Adrenal gland (tissue), 9 donors: ENCODE measurements at regions not wholly inside any gene's neighbourhood (a gene's known extent, or its start where the extent isn't known, plus 50 kb on each side); places are given as distances from the start of the nearest gene placed in this dataset.

Experiments used
- DNase-seq, 7 donors: peaks; one replicate each; pipeline ENCODE4 v3.0.0-alpha.2; 2019 to 2020
- H3K27ac ChIP-seq, 5 donors: fragments of 200-600 bp; sonication (generic) in 4 of 5; 1 replicate in 3 of 5; 2 replicates in 2 of 5; pipeline versions ENCODE4 v1.5.1 to v1.8.0; 2016 to 2020; ENCODE audit warnings: mild to moderate bottlenecking in 1 of 5
- H3K27me3 ChIP-seq: fragments of 200-600 bp; 2 replicates; pipeline ENCODE4 v1.8.0; 2021
- H3K36me3 ChIP-seq, 2 donors: fragments of 200-600 bp; replicated peaks in 1 of 2; 1 replicate in 1 of 2; 2 replicates in 1 of 2; pipeline versions ENCODE4 v1.5.1 to v1.8.0; 2018 to 2022
- H3K4me1 ChIP-seq, 2 donors: fragments of 200-600 bp; replicated peaks in 1 of 2; 1 replicate in 1 of 2; 2 replicates in 1 of 2; pipeline versions ENCODE4 v1.5.1 to v1.8.0; 2018 to 2021
- H3K4me3 ChIP-seq, 4 donors: fragments of 200-600 bp; sonication (generic) in 3 of 4; one replicate each; pipeline ENCODE4 v1.5.1; 2016 to 2018
- H3K9me3 ChIP-seq, 3 donors: fragments of 200-600 bp; sonication (generic) in 1 of 3; replicated peaks in 1 of 3; 1 replicate in 2 of 3; 2 replicates in 1 of 3; pipeline versions ENCODE4 v1.5.1 to v1.8.0; 2016 to 2021
- CTCF ChIP-seq, 6 experiments: fragments of 450-650 bp in 4 of 6; fragments of 200-600 bp in 2 of 6; sonication (generic) in 1 of 6; IDR thresholded peaks; 1 replicate in 5 of 6; 2 replicates in 1 of 6; pipeline versions ENCODE4 v1.5.1 to v1.8.0; 2016 to 2021; ENCODE audit warnings: antibody characterized with exemption in 6 of 6, mild to moderate bottlenecking in 2 of 6, moderate library complexity in 1 of 6
- POLR2A ChIP-seq, 2 donors: fragments of 450-650 bp; IDR thresholded peaks; one replicate each; pipeline ENCODE4 v1.6.1; 2017; ENCODE audit warnings: antibody characterized with exemption in 2 of 2, mild to moderate bottlenecking in 2 of 2, moderate library complexity in 1 of 2
- WGBS, 4 donors: extraction: QIAGEN DNeasy Blood & Tissue Kit in 2 of 4; methylation state at CpG; one replicate each; pipeline versions ENCODE4 v1.1.5 to v1.1.7; 2013 to 2017; 5-methylcytosine and 5-hydroxymethylcytosine counted together
- intact Hi-C, 2 donors: fragments of 100-400 bp; cut with DNase I; formaldehyde crosslinking; loops; one replicate each; pipeline versions ENCODE4 v1.14.1 to v1.15.0; 2022 to 2023
- donor health status: healthy with polysubstance abuse.
- donor health status: Bipolar disorder and iron deficiency.
- donor health status: DM: yes; HTN: yes; CAD: no.
- donor health status: DM: no; HTN: no; CAD: no.
- donor health status: DM: no; HTN: no; CAD: no.

GRCh38 chr3:43217206-43217605, 69.1 kb upstream of the SNRK start:
- intact Hi-C loops, result no loop called here
- H3K36me3 ChIP-seq, result no peaks in the 10 kb centered on the region
- no peak for TF ChIP-seq POLR2A (IDR thresholded peaks at IDR 0.05)
- TF ChIP-seq CTCF (IDR thresholded peaks at IDR 0.05), result no peak
- WGBS, 4 donors, result 93 to 95% (median 94%) methylated on average over 3 of the region's 3 CpGs
- no peak for DNase-seq
- H3K9me3 ChIP-seq, result no peaks in the 10 kb centered on the region
- H3K27ac ChIP-seq, result no peak overlapping the region
- H3K27me3 ChIP-seq, result no peaks in the 10 kb centered on the region
- H3K4me1 ChIP-seq, result no peaks in the 10 kb centered on the region
- no peak overlapping the region for H3K4me3 ChIP-seq

GRCh38 chr3:43215663-43216275, 70.6 kb upstream of the SNRK start:
- WGBS, 4 donors, result 91 to 98% (median 92%) methylated on average over 3 of the region's 3 CpGs
- DNase-seq, result no peak
- no peaks in the 10 kb centered on the region for H3K36me3 ChIP-seq
- no peak overlapping the region for H3K27ac ChIP-seq
- no peaks in the 10 kb centered on the region for H3K27me3 ChIP-seq
- no peak for TF ChIP-seq CTCF (IDR thresholded peaks at IDR 0.05)
- no peak for TF ChIP-seq POLR2A (IDR thresholded peaks at IDR 0.05)
- H3K4me3 ChIP-seq, result no peak overlapping the region
- H3K4me1 ChIP-seq, result peaks cover 0 to 4% of the 10 kb centered on the region in 2 donors
- H3K9me3 ChIP-seq, result no peaks in the 10 kb centered on the region
- intact Hi-C loops, result no loop called here

GRCh38 chr3:43215138-43215537, 71.2 kb upstream of the SNRK start:
- Histone ChIP-seq H3K36me3 (no peaks in the 10 kb centered on the region), H3K4me3 (no peak overlapping the region), H3K4me1 (peaks cover 0 to 10% of the 10 kb centered on the region in 2 donors), H3K27ac (no peak overlapping the region), H3K27me3 (no peaks in the 10 kb centered on the region), H3K9me3 (no peaks in the 10 kb centered on the region)
- TF ChIP-seq CTCF (IDR thresholded peaks at IDR 0.05) (no peak), POLR2A (IDR thresholded peaks at IDR 0.05) (no peak)
- 83 to 92% (median 87%) methylated on average over 2 to 3 of the region's 3 CpGs for WGBS, 4 donors
- intact Hi-C loops, result no loop called here
- DNase-seq, result no peak

GRCh38 chr3:43214616-43215015, 71.7 kb upstream of the SNRK start:
- intact Hi-C loops, result no loop called here
- no peak overlapping the region for H3K4me3 ChIP-seq
- H3K9me3 ChIP-seq, result no peaks in the 10 kb centered on the region
- WGBS, 4 donors, result 81 to 84% (median 83%) methylated on average over 4 of the region's 4 CpGs
- H3K27ac ChIP-seq, result no peak overlapping the region
- TF ChIP-seq CTCF (IDR thresholded peaks at IDR 0.05), result no peak
- TF ChIP-seq POLR2A (IDR thresholded peaks at IDR 0.05), result no peak
- no peaks in the 10 kb centered on the region for H3K27me3 ChIP-seq
- H3K36me3 ChIP-seq, result no peaks in the 10 kb centered on the region
- no peak for DNase-seq
- peaks cover 0 to 11% of the 10 kb centered on the region in 2 donors for H3K4me1 ChIP-seq
